ENCODE measurements at regions not wholly inside any gene's neighbourhood (a gene's known extent, or its start where the extent isn't known, plus 50 kb on each side); places are given as distances from the start of the nearest gene placed in this dataset.
"Not testable (repeated sequence)": the region's sequence is repeated elsewhere in the genome, so short reads cannot be mapped to it uniquely, and the experiment has no call there.

GRCh38 chr7:131774419-131775220 lies 218.2 kb upstream of the PODXL start:
- DNase-seq = no peak

GRCh38 chr7:131773413-131773812 lies 217.0 kb upstream of the PODXL start:
- no peak for DNase-seq

- DNase-seq = no peak
Measured at GRCh38 chr7:131769241-131769640, 212.8 kb upstream of the PODXL start.

GRCh38 chr7:131767591-131767990 lies 211.2 kb upstream of the PODXL start:
- DNase-seq = no peak

- DNase-seq = no peak
Measured at GRCh38 chr7:131765575-131765974, 209.1 kb upstream of the PODXL start.

GRCh38 chr7:131764143-131764775 lies 207.8 kb upstream of the PODXL start:
- no peak for DNase-seq

GRCh38 chr7:131762753-131763152 lies 206.3 kb upstream of the PODXL start:
- DNase-seq = no peak

GRCh38 chr7:131755801-131756200 lies 199.4 kb upstream of the PODXL start:
- not testable (repeated sequence) for DNase-seq

GRCh38 chr7:131753620-131754222 lies 197.3 kb upstream of the PODXL start:
- DNase-seq = no peak

- no peak for DNase-seq
Measured at GRCh38 chr7:131747658-131748232, 191.3 kb upstream of the PODXL start.

GRCh38 chr7:131745390-131746248 lies 189.2 kb upstream of the PODXL start:
- DNase-seq = no peak

GRCh38 chr7:131741446-131741845 lies 185.0 kb upstream of the PODXL start:
- DNase-seq = no peak

GRCh38 chr7:131737746-131738465 lies 181.5 kb upstream of the PODXL start:
- DNase-seq = no peak

GRCh38 chr7:131735101-131735500 lies 178.7 kb upstream of the PODXL start:
- no peak for DNase-seq

GRCh38 chr7:131733604-131734003 lies 177.2 kb upstream of the PODXL start:
- no peak for DNase-seq

- no peak for DNase-seq
Measured at GRCh38 chr7:131727189-131727588, 170.8 kb upstream of the PODXL start.

GRCh38 chr7:131726686-131727085 lies 170.3 kb upstream of the PODXL start:
- no peak for DNase-seq

GRCh38 chr7:131726031-131726430 lies 169.6 kb upstream of the PODXL start:
- no peak for DNase-seq

GRCh38 chr7:131724776-131725345 lies 168.4 kb upstream of the PODXL start:
- no peak for DNase-seq

GRCh38 chr7:131723926-131724325 lies 167.5 kb upstream of the PODXL start:
- no peak for DNase-seq

GRCh38 chr7:131722371-131722770 lies 165.9 kb upstream of the PODXL start:
- DNase-seq = no peak

GRCh38 chr7:131721660-131722059 lies 165.2 kb upstream of the PODXL start:
- DNase-seq = no peak

Data from NCI-H2029 treated with DMSO at 0.1 percent for 48 hours (cell line).